RPMI8226 (cell line): ENCODE measurements at regions not wholly inside any gene's neighbourhood (a gene's known extent, or its start where the extent isn't known, plus 50 kb on each side); places are given as distances from the start of the nearest gene placed in this dataset.

ENCODE experiments used
- DNase-seq: peaks from one replicate; pipeline ENCODE4 v3.0.0-alpha.2; 2015

DNA sequence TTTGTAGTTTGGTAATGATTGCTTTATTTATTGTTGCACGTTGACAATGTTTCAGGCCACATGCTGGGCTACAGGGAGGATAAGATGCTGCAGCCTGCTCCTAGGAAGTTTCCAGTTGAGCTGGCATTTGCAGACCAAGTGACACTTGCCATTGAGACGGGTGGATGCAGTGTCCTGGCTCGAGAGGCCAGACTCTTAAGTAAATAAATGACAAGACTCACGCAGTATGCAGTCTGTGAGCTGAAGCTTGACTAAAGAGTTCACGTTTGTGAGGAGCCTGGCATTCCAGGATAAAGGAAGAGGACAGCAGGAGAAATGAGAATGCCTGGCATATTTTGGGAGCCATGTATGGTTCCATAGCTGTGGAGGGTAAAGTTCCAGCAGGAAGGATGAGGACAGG is 105.8 kb downstream of the BAMBI start:
- DNase-seq = no peak

DNA sequence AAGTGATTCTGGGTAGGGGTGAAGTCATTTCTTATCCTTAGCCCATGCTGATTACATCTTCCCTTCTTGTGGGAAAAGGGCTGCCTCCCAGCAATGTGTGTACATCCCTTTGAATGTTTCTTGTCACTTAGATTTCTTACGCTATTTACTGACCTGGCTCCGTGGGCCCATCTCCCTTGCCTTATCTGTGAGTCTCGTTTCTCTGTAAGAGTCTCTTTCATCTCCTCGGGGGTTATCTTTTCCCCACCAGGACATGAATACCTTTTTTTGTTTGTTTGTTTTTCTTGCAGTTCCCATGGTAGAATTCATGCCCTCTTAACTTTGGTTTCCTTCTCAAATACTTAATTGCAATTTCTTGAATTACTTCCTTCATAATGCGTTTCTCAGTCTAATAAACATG is 107.7 kb downstream of the BAMBI start:
- DNase-seq = no peak

DNA sequence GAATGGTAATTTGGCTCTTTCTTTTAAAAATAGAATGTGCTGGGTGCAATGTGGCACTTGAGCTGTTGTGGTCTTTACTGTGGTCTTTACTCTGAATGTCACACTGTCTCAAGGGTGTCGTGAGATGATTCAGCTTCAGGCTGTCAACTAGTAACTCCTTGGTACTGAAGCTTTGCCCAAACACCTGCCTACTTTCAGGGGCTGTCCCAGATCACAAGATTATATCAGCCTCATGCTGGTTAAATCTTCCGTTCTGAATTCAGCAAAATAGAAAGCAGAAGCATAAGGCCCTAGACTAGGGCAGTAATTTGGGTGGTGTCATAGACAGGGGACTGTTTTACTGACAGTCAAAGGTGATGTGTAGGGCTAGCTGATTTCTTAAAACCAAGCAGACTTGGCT is 110.9 kb downstream of the BAMBI start:
- DNase-seq = no peak

DNA sequence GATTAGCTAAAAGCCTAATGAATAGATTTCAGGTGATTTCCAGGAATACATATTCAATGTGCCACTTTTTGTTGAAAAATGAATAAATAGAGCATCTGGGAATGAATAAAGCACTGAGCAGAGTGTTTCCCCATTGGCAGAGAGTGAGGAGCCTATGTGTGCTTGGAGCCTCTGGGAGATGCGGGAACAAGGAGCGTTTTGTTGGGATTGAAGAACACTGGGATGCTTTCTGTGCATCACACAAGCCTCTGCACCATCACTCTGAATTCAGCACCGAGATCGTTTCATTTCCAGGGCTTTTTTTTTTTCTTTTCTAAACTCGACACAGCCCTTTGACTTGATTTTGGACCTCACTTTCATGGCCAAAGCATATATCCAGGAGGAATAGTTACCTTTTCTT is 111.4 kb downstream of the BAMBI start:
- DNase-seq = no peak

DNA sequence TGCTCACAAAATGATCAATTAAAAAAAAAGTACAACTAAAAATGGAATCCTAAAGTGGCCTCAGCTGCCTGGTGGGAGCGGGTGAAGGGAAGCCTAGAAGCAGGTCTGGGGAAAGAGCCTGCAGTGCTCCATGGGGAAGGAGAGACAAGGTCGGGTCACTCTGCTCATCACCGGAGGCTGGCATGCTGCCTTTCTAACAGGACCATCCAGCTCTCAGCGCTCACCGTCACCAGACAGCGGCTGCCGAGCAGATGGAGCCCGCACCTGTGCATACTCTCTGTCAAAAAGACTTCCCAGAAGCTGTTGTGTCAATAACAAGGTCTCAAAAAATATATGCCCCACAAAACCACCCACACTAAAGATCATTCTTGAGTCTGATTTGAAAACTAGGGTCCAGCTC is 112.8 kb downstream of the BAMBI start:
- no peak for DNase-seq

DNA sequence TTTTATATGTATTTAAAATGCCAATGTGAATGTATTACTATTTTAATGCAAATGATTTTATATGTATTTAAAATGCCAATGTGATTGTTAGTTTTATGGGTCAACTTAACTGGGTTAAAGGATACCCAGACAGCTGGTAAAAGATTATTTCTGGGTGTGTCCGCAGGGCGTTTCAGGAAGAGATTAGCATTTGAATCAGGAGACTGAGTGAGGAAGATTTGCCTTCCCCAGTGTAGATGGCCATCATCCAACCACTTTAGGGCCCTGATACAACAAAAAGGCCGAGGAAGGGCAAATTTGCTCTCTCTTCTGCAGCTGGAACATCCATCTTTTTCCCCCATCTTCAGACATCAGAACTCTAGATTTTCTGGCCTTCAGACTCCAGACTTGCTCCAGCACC is 116.2 kb downstream of the BAMBI start:
- DNase-seq = no peak

DNA sequence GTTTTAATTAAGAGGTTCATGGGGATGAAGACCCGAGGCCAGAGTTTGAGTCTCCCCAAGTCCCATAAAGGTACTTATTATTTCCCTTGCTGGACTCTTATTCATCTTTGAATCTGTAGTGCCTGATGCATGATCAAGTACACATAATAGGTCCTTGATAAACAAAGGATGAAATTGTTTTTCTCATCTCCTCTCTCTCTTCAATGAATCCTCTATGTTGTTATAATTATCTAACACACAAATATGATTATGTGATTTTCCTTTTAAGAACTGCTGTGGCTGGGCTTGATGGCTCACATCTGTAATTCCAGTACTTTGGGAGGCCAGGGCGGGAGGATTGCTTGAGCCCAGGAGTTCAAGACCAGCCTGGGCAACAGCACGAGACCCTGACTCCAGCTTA is 117.7 kb downstream of the BAMBI start:
- DNase-seq = no peak

DNA sequence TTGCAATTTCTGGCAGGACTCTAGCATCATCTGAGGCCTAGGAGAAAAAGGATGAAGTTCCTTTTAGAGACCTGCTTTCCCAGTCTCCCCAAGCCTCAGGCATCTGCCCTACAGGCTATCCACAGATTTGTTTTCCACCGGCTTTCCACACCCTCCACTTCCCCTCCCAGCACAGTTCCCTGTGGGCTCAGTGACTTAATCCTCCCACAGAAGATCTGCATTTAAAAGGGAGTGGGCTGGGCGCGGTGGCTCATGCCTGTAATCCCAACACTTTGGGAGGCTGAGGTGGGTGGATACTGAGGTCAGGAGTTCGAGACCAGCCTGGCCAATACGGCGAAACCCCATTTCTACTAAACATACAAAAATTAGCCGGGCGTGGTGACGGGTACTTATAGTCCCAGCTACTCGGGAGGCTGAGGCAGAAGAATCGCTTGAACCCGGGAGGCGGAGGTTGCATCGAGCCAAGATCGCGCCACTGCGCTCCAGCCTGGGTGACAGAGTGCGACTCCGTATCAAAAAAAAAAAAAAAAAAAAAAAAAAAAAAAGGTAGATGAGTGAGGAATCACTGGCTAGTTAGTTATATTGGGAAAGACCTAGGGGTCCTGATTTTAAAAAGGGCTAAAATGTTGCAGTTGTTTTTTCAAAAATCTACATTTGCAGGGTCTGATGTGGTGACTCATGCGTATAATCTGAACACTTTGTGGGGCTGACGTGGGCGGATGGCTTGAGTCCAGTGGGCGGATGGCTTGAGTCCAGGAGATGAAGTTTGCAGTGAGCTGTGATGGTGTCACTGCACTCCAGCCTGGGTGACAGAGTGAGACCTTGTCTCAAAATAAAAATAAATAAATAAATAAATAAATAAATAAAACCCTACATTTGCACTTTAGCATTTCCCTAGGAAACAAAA is 119.5 kb downstream of the BAMBI start:
- DNase-seq = no peak

DNA sequence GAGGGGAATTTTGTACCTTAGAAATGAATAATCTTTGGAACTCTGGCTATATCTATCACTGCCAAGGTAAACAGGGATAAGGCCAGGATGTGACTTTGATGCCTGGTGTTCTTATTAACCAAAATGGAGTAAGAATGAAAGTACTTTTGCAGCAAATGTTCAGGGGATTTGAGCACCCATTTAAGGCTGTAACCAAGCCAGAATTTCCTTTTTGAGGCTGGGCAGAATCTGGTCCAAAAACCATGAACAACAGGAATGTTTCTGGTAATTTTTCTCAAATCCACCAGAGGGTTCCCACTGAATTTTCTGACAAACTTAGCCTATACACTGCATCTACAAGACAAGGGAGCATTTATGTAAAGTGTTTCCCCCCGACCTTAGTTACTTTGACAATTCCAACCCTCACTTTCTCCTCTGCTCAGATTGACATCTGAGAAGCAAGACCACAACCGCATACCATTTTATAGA is 120.6 kb downstream of the BAMBI start:
- no peak for DNase-seq

DNA sequence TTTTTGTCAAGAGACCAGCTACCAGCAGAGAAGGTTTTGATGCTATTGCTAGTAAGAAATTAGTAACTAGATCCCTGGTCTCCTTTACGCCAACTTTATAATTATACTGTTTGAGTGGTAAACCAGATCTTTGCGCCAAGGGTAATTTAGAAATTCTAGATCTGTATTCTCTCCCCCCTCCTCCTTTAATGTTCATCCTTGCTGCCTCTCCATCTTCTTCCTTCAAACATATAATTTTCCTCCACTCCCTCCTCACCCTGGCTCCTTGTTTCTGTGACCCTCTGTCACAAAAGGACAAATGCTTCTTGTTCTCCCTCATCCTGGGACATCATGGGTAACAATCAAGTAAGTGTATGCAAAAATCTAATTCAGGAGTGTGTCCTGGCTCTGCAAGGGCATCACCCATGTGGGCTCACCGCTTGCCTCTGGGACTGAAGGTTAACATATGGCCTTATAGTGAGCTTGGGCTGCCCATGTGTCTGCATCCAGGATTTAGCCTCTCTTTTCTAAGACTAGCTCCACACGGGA is 121.2 kb downstream of the BAMBI start:
- DNase-seq = no peak

DNA sequence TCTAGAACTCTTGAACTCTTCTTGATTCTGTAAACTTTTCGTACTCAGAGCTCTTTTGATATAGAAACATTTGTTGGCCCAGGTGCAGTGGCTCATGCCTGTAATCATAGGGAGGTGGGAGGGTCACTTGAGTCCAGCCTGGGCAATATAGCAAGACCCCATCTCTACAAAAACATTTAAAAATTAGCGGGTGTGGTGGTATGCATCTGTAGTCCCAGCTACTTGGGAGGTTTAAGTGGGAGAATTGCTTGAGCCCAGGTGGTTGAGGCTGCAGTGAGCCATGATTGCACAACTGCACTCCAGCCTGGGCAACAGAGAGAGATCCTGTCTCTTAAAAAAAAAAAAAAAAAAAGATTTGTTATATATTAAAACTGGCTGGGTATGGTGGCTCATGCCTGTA is 121.6 kb downstream of the BAMBI start:
- no peak for DNase-seq

DNA sequence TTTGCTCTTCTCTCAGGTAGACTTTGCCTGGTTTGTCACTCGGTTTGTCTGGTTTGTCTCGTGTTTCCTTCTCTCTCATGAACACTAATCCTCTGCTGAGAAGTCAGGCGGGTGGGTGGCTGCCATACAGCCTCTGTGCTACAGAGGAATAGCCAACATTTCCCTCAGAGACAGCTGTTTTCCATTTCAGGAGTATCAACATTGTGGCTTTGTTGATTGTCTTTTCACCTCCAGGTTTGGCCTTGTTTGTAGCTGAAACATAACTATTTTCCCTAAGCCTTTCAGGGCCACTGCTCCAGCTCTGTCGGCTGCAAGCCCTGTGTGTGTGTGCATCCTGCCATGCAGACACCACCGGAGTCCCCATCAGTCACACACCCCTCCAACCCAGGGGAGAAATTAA is 122.8 kb downstream of the BAMBI start:
- DNase-seq = no peak

DNA sequence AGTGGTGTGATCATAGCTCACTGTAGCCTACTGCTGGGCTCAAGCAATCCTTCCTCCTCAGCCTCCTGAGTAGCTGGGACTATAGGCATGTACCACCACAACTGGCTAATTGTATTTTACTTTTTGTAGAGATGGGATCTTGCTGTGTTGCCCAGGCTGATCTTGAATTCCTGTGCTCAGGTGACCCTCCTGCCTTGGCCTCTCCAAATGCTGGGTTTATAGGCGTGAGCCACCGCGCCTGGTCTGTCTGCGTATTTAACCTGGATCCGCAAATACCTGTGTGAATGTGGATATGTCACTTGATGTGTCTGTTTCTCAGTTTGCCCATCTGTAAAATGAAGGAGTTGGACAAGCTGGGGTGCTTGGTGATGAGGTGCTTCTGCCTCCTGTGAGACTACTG is 123.9 kb downstream of the BAMBI start:
- no peak for DNase-seq

DNA sequence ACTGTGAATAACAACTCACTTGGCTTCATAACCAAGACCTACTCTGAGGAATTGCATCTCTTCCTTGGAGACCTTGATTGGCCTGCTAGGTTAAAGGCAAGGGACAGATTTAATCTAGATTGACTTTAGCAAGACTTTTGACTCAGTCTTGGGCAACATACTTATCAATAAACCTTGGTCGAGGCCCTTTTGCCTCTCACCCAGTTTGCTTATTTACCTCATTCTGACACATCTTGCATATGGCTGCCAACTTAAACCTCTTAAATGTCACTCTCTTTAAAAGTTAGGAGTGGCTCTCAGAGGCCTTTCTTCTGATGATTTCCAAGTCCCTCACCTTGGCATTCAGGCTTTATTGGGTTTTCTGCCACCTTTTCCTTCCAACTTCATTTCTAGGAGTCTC is 124.5 kb downstream of the BAMBI start:
- no peak for DNase-seq

DNA sequence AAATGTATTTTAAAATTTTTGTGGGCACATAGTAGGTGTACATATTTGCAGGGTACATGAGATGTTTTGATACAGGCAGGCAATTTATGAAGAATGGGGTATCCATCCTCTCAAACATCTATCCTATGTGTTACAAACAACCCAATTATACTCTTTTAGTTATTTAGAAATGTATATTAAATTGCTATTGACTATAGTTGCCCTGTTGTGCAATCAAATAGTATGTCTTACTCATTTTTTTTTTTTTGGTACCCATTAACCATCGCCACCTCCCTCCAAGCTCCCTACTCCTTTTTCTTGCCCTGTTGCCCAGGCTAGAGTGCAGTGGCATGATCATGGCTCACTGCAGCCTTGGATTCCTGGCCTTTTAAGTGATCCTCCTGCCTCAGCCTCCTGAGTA is 128.1 kb downstream of the BAMBI start:
- DNase-seq = no peak

DNA sequence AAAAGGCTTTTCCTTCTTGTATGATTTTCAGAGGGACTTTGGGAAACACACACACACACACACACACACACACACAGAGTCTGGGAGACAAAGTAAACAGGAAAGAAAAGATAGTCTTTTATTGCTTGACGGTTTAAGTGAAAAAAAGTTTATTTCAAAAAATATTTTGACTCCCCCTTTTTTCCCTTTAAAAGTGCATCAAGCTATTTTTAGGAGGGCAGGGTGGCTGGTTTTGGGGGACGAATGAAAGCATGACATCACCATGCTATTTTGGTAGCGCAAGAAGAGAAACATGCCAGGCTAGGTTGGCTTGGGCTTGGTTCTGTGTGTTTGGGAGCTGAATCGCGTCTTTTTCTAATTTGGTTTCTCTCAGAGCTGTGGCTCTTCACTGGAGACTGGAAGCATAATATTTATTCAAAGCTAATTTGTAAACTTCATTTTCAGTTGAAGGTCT is 129.2 kb downstream of the BAMBI start:
- no peak for DNase-seq

DNA sequence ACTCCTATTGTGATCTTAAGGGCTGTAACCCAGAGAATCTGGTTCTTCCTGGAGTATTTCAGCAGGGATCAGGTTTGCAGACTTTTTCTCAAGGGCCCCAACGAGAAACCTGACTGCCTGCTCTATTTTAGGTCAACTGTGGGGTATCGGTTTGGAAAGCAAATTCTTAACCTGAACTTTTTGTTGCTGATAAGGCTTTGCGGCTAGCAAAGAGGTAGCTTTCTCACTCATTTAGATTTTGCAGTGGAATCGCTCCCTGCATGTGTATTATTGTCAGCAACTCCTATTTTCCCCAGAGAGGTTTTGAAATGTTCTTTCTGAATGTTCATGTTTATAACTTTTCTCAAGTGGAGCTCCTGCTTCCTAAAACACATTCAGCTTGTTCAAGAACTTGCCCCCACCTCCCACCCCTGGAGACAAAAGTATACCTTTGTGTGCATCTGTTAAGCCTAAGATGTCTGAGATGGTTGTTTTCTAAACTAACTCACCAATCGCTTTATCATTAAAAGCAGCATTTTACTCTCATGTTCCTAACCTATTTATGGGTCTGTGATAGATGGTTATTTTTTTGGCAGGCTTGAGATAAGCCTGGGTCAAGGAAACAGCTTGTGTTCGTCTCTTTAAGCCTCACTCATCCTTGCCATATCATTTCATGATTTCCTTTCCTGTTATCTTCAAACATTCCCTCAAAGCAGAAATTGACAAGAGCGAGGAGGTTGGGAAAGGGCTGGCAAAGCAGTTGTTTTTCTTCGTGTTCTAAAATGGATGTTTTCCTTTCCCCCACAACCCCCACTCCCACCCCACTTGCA is 129.8 kb downstream of the BAMBI start:
- DNase-seq = no peak

DNA sequence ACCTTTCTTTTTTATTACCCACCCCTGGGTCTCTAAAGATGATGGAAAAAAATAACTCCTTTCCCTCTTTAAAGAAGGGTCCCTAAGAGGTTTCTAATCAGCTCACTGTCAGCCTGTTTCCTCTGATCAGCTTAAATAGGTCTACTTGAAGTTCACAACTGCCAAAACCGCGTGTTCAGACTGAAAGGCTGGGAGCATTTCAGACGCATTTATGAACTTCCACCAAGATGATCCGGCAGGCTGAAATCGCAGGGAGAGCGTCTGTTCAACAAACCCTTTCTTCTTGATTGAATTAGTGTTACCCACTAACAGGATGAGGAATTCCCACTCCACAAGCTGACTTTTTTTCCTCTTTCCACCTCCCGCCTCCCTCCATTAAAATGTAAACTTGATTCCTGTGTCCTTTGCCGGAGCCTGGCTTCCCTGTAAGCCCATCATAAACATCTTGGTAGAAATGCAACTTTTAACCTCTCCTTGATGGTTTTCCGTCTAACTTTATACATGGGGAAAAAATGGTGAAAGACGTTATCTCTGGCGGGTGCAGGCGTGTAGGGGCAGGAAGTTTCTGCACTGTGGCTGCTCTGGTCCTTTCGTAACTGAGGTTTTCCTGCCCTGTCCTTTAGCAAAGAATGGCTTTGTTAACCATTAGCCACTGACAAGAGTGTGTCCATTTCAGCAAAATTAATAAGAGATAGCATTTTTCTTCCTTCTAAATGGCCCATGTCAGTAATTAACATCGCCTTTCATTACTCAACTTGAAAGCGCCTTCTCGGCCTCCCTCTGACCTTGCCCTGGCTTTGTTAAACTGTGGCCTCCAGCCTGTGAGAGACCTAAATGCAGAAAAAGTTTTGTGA is 130.7 kb downstream of the BAMBI start:
- DNase-seq = no peak

DNA sequence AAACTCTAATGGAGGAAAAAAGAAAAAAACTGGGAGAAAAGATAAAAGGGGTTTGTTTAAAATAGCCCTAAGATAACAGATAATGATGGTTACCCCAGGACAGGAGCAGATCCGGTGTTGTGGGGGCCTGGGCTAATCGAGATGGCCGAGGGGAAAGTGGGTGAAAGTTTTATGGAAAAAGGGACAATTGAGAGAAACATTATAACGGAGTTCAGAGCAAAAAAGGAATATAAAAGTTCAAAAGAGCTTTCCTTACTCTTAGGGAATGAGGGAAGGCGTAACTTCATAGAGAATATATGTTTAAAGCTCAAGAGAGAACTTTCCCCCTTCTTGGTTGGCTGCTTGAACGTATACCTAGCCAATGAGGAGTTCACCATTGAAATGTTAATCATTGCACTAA is 131.4 kb downstream of the BAMBI start:
- DNase-seq = no peak

DNA sequence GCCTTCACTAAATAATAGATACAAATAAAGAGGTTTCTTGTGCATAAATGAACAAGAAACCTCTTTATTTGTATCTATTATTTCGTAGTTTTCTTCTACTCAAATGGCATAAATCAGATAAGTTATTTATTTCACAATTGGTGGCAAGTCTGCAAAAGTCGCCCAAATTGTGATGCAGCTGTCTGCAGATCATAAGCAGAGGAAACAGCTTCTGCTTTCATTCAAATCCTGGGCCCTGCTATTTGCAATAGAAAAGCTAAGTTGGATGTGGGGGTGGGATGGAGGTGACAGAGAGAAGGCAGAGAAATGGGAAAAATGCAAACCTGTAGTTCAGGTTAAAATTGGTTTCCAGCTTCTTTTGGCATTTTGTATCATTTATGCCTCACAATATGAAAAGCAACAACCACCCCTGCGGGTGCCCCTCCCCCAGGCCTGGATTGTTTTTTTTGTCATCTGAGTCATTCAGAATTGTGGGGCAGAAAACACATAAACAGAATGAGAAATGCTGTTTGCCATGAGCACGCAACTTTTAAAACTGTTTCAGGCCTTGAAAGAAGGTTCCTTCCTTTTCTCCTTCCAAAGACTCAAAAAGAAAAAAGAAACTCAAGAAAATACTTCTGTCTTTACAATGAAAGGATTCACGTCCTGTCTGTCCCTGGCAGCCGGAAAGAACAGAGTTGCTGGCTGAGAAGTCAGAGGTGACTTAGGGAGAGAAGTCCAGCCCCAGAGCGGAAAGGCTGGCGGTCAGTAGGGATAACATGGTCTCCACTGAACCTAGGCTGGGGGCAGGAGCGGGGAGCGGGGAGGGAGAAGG is 132.9 kb downstream of the BAMBI start:
- DNase-seq = no peak

DNA sequence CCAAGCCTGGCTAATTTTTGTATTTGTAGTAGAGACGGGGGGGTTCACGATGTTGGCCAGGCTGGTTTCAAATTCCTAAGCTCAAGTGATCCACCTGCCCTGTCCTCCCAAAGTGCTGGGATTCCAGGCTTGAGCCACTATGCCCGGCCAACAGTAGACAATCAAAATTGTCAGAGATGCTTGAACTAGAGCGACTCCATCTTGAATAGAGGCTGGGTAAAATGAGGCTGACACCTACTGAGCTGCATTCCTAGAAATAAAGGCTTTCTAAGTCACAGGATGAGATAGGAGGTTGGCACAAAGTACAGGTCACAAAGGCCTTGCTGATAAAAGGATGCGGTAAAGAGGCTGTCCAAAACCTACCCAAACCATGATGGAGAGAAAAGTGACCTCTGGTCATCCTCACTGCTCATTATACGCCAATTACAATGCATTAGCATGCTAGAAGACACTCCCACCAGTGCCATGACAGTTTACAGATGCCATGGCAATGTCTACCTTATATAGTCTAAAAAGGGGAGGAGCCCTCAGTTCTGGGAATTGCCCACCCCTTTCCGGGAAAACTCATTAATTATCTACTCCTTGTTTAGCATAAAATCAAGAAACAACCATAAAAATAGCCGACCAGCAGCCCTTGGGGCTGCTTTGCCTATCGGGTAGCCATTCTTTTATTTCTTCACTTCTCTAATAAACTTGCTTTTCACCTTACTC is 134.5 kb downstream of the BAMBI start:
- no peak for DNase-seq
